AG08395 (cell line): ENCODE measurements at regions not wholly inside any gene's neighbourhood (a gene's known extent, or its start where the extent isn't known, plus 50 kb on each side); places are given as distances from the start of the nearest gene placed in this dataset.

Experiments
- DNase-seq: peaks from one replicate; pipeline ENCODE4 v3.0.0; 2012; ENCODE audit warnings: mixed read lengths, low spot score

DNA sequence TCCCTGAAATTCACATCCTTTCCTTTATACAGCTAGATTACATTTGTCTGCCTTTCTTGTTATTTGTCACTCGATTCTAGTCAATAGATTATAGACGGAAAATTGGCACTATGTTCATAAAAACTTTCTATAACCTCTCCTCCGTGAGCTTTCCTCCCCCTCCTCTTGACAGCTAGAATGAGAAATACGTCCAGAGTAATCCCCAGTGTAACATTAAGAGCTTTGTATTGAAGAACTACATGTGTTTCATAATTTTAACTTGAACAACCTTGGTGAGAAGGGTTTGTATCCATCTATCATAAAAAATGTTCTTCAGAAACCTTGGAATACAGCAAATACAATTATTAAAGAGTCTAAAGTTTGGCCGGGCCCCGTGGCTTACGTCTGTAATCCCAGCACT lies 1707.4 kb downstream of the PCDH7 start:
- DNase-seq = no peak

GRCh38 chr4:32429151-32429550 lies 1709.0 kb downstream of the PCDH7 start:
- DNase-seq = no peak

- DNase-seq = no peak
Measured at GRCh38 chr4:32435308-32435707, 1715.1 kb downstream of the PCDH7 start.

GRCh38 chr4:32436816-32437215 lies 1716.6 kb downstream of the PCDH7 start:
- DNase-seq = no peak

- no peak for DNase-seq
Measured at GRCh38 chr4:32440391-32440790, 1720.2 kb downstream of the PCDH7 start.

GRCh38 chr4:32454482-32454881 lies 1734.3 kb downstream of the PCDH7 start:
- DNase-seq = no peak

GRCh38 chr4:32455231-32455630 lies 1735.1 kb downstream of the PCDH7 start:
- DNase-seq = no peak

GRCh38 chr4:32460972-32461371 lies 1740.8 kb downstream of the PCDH7 start:
- DNase-seq = no peak

DNA sequence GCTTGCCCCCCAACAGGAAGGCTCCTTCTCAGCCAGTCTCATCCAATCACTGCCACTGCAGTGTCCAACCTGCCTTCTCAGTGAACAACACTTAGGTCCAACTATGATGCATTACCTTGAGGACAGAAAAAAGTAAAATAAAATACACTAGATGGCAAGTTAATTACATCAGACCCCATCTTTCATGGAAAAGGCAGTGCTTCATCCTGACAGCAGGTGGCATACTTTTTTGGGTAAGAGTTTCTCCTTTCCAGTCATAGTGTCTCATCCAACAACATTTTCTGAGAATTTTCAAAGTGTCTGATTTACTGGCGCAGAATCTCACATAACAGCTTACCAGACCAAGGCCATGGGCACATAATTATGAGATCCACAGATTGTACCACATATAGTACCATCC lies 1742.8 kb downstream of the PCDH7 start:
- DNase-seq = peak; percentile 2

- no peak for DNase-seq
Measured at GRCh38 chr4:32470087-32470585, 1750.0 kb downstream of the PCDH7 start.

DNA sequence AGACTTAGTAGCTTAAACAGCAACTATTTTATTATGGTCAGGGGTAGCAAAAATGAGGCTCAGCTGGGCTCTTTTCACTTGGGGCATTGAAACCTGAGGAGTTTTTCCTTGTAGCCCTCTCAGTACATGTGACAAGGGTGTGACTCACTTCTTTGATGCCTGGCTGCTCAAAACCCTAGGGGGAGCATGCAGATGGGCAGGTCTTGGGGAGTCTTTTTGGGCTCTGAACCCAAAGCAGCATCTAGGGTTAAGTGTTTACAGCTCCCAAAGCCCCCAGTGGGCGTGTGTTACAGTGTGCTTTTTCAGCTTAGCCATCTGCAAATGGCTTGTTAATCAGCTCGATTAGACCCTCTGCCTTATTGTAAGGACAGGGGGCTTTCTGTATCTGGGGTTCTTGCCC lies 1752.7 kb downstream of the PCDH7 start:
- no peak for DNase-seq

DNA sequence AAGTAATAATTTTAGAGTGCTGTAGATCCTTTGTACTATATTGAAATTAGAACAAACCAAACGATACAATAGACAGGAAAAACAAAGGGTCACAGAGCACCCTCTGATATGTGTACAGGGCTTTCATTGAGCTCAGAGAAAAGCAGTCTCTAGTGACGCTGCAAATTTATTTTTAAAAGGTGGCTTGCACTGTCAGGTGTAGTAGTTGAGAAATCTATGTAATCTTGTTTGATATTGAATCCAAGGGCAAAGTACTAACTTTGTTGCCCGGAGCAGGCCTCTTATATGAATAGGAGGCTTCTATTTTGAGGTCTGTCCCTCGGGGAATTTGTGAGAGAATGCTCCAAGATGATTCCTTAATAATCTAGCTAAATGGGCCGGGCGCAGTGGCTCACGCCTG lies 1755.5 kb downstream of the PCDH7 start:
- no peak for DNase-seq

- no peak for DNase-seq
Measured at GRCh38 chr4:32477518-32477917, 1757.3 kb downstream of the PCDH7 start.

- DNase-seq = no peak
Measured at GRCh38 chr4:32485956-32486355, 1765.8 kb downstream of the PCDH7 start.

GRCh38 chr4:32488690-32489089 lies 1768.5 kb downstream of the PCDH7 start:
- DNase-seq = no peak

- DNase-seq = peak; percentile 1
Measured at GRCh38 chr4:32499171-32499570, 1779.0 kb downstream of the PCDH7 start.

DNA sequence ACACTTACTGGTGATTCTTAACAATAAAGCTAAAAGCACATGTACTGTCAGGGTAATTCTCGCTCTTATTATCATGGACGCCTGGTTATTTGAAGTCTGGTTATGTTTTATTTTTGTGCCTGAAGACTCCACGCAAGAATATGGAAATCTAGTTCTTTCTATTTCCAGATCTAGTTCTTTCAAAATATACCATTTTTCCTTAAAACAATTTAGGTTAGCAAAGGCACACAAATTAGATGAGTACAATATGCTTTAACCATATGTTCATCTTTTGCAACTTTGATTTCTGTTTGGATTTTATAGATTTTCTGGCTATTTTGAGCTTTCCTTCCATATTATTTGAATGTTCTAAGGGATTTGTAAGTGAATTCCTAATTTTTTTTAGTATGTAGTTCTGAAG lies 1783.1 kb downstream of the PCDH7 start:
- DNase-seq = no peak

- no peak for DNase-seq
Measured at GRCh38 chr4:32506067-32506466, 1785.9 kb downstream of the PCDH7 start.

DNA sequence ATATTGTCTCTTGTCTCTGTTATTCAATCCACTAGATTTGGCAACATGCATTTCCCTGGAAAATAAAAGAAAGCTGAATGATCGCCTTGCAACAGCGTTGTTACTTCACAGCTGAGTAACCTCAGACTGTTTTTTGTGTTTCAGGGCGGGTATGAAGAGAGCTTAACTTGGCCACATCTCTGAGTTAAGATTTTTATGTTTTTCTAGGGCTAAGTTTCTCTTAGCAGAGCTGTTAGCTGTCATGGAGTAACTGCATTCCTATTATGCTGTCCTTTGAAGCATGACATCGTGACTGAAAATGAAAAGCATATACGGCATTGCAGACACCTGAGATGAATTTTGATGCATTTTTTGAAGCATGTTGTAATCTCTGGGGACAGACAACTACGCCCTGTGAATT lies 1798.9 kb downstream of the PCDH7 start:
- no peak for DNase-seq

DNA sequence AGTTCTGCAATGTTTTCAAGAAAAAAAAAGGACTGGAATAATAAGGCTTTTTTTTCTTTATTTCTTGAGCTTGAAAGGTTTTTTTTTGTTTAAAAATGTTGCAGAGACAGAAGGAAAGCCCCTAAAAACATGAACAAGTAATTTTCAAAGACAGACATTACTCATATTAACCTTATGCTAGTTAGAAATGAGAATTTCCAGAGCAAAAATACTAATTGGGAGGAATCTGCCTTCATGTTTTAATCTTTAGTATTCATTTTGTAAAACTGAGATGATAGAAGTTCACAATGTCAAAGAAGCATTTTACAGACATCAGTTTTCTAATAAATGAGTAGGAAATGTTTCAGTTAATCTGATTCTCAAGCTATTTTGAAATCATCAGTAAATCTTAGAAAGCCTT lies 1805.3 kb downstream of the PCDH7 start:
- DNase-seq = no peak

DNA sequence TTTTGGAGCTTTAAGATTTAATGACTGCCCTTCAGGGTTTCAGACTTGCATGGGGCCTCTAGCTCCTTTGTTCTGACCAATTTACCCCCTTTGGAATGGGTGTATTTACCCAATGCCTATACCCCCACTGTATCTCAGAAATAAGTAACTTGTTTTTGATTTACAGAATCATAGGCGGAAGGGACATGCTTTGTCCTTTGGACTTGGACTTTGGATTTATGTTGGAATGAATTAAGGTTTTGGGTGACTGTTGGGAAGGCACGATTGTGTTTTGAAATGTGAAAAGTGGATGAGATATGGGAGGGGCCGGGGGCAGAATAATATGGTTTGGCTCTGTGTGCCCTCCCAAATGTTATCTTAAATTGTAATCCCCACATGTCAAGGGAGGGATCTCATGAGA lies 1824.7 kb downstream of the PCDH7 start:
- DNase-seq = no peak

DNA sequence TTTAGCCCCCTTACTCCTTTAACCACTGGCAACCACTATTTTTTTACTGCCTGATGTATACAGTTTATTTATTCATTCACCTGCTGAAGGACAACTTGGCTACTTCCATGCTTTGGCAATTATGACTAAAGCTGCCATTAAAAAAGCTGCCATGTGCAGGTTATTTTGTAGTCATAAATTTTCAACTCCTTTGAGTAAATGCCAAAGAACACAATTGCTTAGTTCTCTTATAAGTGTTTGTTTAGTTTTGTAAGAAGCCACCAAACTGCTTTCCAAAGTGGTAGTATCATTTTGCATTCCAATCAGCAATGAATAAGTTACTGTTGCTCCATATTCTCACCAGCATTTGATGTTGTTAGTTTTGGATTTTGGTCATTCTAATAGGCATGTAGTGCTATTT lies 1831.8 kb downstream of the PCDH7 start:
- no peak for DNase-seq

DNA sequence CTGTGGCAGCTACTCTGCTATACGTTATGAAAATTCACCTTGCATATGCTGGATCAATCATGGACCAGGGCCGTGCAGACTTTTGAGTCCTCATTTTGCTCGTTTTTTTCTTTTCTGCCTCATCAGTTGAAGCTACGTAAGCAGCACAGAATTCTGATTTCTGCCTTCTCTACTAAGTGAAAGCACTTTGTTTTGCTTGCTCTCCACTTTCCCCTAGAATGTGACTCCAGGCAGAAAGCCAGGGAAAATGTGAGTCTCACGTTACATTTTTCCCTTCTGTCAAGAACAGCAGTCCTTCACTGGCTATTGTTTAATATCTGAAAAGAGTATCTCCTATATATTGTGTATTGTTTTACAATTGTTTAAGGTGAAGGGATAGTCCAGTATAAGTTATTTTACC lies 1840.1 kb downstream of the PCDH7 start:
- DNase-seq = no peak

GRCh38 chr4:32562010-32562409 lies 1841.8 kb downstream of the PCDH7 start:
- no peak for DNase-seq

- DNase-seq = no peak
Measured at GRCh38 chr4:32564626-32565025, 1844.5 kb downstream of the PCDH7 start.
